Peyer's patch (tissue), 4 donors: ENCODE measurements at regions not wholly inside any gene's neighbourhood (a gene's known extent, or its start where the extent isn't known, plus 50 kb on each side); places are given as distances from the start of the nearest gene placed in this dataset.

ENCODE experiments used
- POLR2A ChIP-seq, 2 donors: fragments of 450-650 bp; IDR thresholded peaks; one replicate each; pipeline ENCODE4 v1.5.1; 2017; ENCODE audit warnings: antibody characterized with exemption in 2 of 2, mild to moderate bottlenecking in 2 of 2, moderate library complexity in 2 of 2
- TF ChIP-seq, protein P1 (sequence below), 6 experiments: fragments of 450-650 bp in 4 of 6; fragments of 200-600 bp in 2 of 6; sonication (generic) in 1 of 6; IDR thresholded peaks; one replicate each; pipeline ENCODE4 v1.5.1; 2017 to 2019; ENCODE audit warnings: antibody characterized with exemption in 6 of 6, mild to moderate bottlenecking in 3 of 6, moderate library complexity in 1 of 6

DNA sequence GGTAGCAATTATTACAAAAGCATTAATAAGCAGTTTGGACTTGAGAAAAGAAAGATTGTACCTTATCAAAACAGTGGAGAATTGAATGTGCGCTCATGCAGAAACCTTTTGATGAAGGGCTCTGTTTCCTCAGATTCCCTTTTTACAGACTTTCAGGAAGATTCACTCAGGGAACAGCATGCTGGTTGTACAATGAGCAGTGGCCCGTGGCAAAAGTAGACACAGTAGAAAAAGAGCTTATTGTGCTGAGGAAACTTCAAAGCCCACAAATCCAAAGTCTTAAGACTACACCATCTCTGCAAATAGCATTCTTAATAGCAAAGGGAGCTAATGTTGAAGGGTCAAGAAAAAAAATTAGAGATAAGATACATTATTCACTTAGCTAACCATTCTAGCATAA is 858.9 kb downstream of the PDHA2 start:
- TF ChIP-seq, protein P1, sequence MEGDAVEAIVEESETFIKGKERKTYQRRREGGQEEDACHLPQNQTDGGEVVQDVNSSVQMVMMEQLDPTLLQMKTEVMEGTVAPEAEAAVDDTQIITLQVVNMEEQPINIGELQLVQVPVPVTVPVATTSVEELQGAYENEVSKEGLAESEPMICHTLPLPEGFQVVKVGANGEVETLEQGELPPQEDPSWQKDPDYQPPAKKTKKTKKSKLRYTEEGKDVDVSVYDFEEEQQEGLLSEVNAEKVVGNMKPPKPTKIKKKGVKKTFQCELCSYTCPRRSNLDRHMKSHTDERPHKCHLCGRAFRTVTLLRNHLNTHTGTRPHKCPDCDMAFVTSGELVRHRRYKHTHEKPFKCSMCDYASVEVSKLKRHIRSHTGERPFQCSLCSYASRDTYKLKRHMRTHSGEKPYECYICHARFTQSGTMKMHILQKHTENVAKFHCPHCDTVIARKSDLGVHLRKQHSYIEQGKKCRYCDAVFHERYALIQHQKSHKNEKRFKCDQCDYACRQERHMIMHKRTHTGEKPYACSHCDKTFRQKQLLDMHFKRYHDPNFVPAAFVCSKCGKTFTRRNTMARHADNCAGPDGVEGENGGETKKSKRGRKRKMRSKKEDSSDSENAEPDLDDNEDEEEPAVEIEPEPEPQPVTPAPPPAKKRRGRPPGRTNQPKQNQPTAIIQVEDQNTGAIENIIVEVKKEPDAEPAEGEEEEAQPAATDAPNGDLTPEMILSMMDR (IDR thresholded peaks at IDR 0.05), result no peak
- no peak for TF ChIP-seq POLR2A (IDR thresholded peaks at IDR 0.05)
